Neural cell (in vitro differentiated cells): ENCODE measurements at regions not wholly inside any gene's neighbourhood (a gene's known extent, or its start where the extent isn't known, plus 50 kb on each side); places are given as distances from the start of the nearest gene placed in this dataset.
"Not testable (repeated sequence)": the region's sequence is repeated elsewhere in the genome, so short reads cannot be mapped to it uniquely, and the experiment has no call there.

ENCODE experiments used
- CTCF ChIP-seq: fragments of 450-650 bp; IDR thresholded peaks from 2 replicates; pipeline ENCODE4 v1.5.1; 2014; ENCODE audit warnings: antibody characterized with exemption, mild to moderate bottlenecking, moderate library complexity; ENCODE audit not compliant: poor library complexity, severe bottlenecking
- EP300 ChIP-seq: fragments of 450-650 bp; conservative IDR thresholded peaks from 2 replicates; pipeline ENCODE4 v1.6.1; 2014; ENCODE audit warnings: antibody characterized with exemption, mild to moderate bottlenecking, moderate library complexity; ENCODE audit not compliant: poor library complexity, severe bottlenecking
- EZH2 ChIP-seq: fragments of 200-600, 300-800 bp; shearing (Covaris generic), sonication (generic); IDR thresholded peaks from 2 replicates; pipeline ENCODE4 v1.6.1; 2014; ENCODE audit warnings: antibody characterized with exemption, low read length, borderline replicate concordance, mild to moderate bottlenecking; ENCODE audit not compliant: insufficient read depth, poor library complexity, severe bottlenecking
- MXI1 ChIP-seq: fragments of 450-650 bp; conservative IDR thresholded peaks from 2 replicates; pipeline ENCODE4 v1.6.1; 2014; ENCODE audit warnings: antibody characterized with exemption, mild to moderate bottlenecking; ENCODE audit not compliant: poor library complexity, severe bottlenecking
- POLR2AphosphoS5 ChIP-seq: IDR thresholded peaks from 2 replicates; pipeline ENCODE4 v1.6.1; 2012
- RAD21 ChIP-seq: fragments of 450-650 bp; conservative IDR thresholded peaks from 2 replicates; pipeline ENCODE4 v1.6.1; 2014; ENCODE audit warnings: antibody characterized with exemption, mild to moderate bottlenecking, moderate library complexity
- REST ChIP-seq: IDR thresholded peaks from 2 replicates; pipeline ENCODE4 v1.6.1; 2012; ENCODE audit warnings: borderline replicate concordance
- TAF1 ChIP-seq: IDR thresholded peaks from 2 replicates; pipeline ENCODE4 v1.6.1; 2012; ENCODE audit warnings: low read depth

- TF ChIP-seq RAD21, TAF1, EZH2, CTCF, REST, EP300, POLR2AphosphoS5, MXI1: not testable (repeated sequence)
Measured at GRCh38 chrX:1816387-1816982, 201.6 kb downstream of the ASMT start.
